Erythroblast (primary cell): ENCODE measurements at regions not wholly inside any gene's neighbourhood (a gene's known extent, or its start where the extent isn't known, plus 50 kb on each side); places are given as distances from the start of the nearest gene placed in this dataset.

Experiments used
- GATA1 ChIP-seq: IDR thresholded peaks from 2 replicates; pipeline ENCODE4 v1.6.1; 2011; ENCODE audit warnings: low read depth, mild to moderate bottlenecking, control low read depth, low read length, moderate library complexity
- POLR2A ChIP-seq: IDR thresholded peaks from 2 replicates; pipeline ENCODE4 v1.6.1; 2011; ENCODE audit warnings: mild to moderate bottlenecking, low read length

GRCh38 chr2:43125090-43125998 is 101.1 kb downstream of the ZFP36L2 start:
- no peak for TF ChIP-seq POLR2A
- TF ChIP-seq GATA1 = no peak
